T47D (cell line): ENCODE measurements at regions not wholly inside any gene's neighbourhood (a gene's known extent, or its start where the extent isn't known, plus 50 kb on each side); places are given as distances from the start of the nearest gene placed in this dataset.
A peak's percentile ranks its signal among the peaks of the same experiment; 100 is the strongest.

Experiments
- DNase-seq, 2 experiments: peaks; one replicate each; pipeline versions ENCODE4 v3.0.0 to v3.0.0-alpha.2; 2011 to 2012; ENCODE audit warnings: low read depth in 1 of 2, low spot score in 1 of 2
- JUND ChIP-seq: IDR thresholded peaks from 2 replicates; pipeline ENCODE4 v1.6.1; 2012; ENCODE audit warnings: low read depth
- in situ Hi-C: cut with HindIII; loops from 2 replicates; pipeline ENCODE4 v1.10.0; 2016; ENCODE audit warnings: low sequenced_read_pairs, low pct_unique_long_range_greater_than_20kb

GRCh38 chr4:36763814-36764213, 480.7 kb upstream of the NWD2 start:
- no peak for TF ChIP-seq JUND
- in situ Hi-C loops, result no loop called here

GRCh38 chr4:36767596-36767995, 476.9 kb upstream of the NWD2 start:
- no peak for DNase-seq
- no peak for TF ChIP-seq JUND
- in situ Hi-C loops, result no loop called here

More at GRCh38 chr4:36763814-36764213, 480.7 kb upstream of the NWD2 start:
- no peak for DNase-seq

GRCh38 chr4:36771411-36772153, 473.0 kb upstream of the NWD2 start:
- peak in 1 of 2 experiments; percentile 25 for DNase-seq
- in situ Hi-C loops, result no loop called here
- TF ChIP-seq JUND, result no peak

DNA sequence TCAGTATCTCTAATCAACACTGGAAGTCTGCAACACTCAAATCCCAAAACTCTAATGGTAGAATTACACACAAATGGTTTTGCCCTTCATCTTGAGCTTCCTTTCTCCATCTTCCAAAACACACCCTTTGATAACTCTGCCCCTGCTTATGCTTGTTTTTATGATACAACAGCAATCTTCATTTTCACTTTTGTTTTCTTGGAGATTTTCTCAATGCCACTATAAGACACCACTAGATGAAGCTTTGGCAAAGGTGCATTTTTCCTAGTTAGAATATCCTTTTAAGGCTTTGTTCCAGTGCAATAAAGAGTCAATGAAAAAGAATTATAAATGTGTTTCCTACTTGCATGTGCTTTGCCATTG, 472.4 kb upstream of the NWD2 start:
- no peak for DNase-seq
- in situ Hi-C loops, result no loop called here
- no peak for TF ChIP-seq JUND

GRCh38 chr4:36773467-36773866, 471.1 kb upstream of the NWD2 start:
- TF ChIP-seq JUND, result no peak
- in situ Hi-C loops, result no loop called here
- DNase-seq, result no peak

DNA sequence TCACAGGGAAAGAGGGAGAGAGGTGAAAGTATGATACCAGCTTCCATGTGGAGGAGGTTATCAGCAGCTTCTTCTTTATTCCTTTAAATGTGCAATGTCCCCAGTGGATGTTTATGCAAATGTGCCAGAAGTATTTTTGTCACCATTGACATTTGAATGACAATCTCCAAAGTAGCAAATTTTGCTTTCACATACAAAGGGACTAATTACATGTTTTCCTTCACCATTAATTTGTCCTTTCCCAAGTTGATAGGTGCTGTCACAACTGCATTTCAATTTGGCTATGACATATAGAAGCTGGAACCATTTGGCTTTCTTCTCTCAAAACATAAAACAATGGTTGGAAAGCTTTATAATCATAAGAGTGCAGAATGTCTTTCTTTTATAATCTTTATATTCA, 469.0 kb upstream of the NWD2 start:
- in situ Hi-C loops, result no loop called here
- no peak for DNase-seq
- TF ChIP-seq JUND, result no peak

GRCh38 chr4:36779601-36780000, 464.9 kb upstream of the NWD2 start:
- no peak for TF ChIP-seq JUND
- no peak for DNase-seq
- in situ Hi-C loops, result no loop called here

DNA sequence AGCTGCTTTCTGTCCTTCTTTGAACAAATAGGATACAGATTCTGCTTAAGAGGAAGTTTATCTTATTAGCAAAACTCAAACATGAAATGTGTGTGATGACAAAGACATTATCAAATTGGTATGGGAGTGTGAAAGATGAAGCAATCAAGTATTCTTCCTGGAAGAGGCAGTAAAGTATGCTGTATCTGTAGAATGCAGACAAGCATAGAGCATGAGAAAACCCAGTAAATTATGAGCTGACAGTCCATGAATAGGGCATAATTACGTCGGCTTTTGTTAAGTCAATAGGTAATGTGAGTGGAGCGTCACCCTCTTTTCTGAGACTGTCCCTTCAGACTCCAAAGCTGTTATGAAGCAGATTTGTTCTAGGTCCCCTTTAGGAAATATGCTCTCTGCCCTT, 458.6 kb upstream of the NWD2 start:
- in situ Hi-C loops, result no loop called here
- no peak for TF ChIP-seq JUND
- no peak for DNase-seq

DNA sequence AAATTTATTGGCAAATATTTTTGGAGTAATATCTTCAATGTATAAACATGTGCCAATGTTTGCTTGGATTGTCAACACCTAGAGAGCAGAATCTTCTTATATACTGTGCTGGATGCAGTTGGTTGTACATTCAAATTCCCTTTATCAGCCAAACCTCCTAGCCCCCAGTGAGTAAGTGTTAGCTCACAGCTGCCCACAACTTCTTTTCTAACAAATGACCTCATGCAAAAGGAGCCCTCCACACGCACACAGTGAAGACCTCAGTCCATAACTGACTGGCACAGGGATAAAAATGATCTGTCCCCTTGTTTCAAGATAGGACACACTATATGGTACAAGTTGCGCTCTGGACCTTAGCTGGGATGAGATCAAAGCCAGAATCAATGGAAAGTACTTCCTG, 458.0 kb upstream of the NWD2 start:
- in situ Hi-C loops, result no loop called here
- no peak for DNase-seq
- TF ChIP-seq JUND, result no peak

DNA sequence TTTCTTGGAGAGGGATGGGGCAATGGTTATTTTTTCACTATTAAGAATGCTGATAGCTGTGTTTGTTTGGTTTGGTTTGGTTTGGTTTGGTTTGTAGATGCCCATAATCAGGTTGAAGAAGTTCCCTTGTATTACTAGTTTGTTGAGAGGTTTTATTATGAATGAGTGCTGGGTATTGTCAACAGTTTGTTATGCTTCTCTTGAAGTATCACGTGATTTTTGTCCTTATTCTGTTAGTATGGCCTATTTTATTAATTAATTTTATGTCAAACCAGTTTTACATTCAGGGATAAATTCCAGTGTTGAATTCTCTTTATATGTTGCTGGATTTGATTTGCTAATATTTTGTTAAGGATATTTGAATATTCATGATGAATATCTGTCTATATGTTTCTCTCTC, 449.8 kb upstream of the NWD2 start:
- no peak for TF ChIP-seq JUND
- DNase-seq, result no peak
- in situ Hi-C loops, result no loop called here

DNA sequence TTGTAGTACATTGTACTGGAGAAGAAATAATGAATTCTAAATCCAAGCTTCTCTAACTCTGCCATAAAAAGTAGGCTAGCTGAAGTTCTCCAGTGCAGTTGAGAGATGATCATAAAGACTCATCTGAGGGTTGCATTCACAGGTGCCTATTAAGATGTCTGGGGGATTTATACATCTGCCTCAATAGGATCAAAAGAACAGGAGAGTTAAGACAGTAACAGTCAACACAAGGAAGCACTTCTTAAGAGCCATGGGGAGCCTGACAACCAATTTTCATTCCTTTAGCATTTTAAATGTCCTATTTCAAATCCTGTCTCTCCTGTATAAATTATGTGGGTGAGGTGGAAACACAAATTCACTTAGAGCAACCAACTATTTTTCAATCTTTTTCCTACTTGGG, 432.4 kb upstream of the NWD2 start:
- in situ Hi-C loops, result no loop called here
- DNase-seq, result no peak
- no peak for TF ChIP-seq JUND

GRCh38 chr4:36815536-36815935, 429.0 kb upstream of the NWD2 start:
- TF ChIP-seq JUND, result no peak
- in situ Hi-C loops, result no loop called here
- DNase-seq, result no peak

DNA sequence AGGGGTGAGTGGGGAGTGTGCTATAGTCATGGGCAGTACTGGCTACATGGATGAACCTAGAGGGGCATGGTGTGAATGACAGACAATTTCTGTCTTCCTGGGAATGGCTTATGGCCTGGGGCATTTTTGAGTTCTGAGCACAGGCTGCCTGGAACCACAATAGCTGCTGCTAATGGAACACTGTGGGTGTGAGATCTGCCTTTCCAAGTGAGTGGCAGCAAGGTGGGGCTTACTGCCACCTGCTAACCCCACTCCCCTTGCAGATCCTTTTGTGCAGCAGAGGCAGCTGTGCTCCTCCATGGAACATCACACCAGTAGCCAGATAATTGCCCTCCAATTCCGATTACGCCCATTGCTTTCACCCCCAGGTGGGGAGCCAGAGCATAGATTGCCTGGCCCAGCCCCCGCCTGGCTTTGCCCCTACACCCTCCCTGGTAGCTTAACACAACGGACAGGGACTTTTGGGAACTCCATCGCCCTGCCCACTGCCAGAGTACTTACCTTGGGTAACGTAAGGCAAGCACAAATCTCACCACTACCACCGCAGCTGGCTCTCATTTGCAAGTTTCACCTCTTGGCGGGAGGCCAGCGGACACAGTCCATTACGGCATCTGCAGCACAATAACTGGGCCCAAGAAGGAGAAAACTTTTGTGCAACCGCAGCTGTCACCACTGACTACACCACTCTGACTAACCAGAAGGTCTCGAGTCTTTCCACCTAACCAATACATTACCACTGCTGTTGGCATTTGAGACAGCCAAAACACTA, 421.2 kb upstream of the NWD2 start:
- no peak for TF ChIP-seq JUND
- DNase-seq, result no peak
- in situ Hi-C loops, result no loop called here
